SK-N-MC (cell line): ENCODE measurements at regions not wholly inside any gene's neighbourhood (a gene's known extent, or its start where the extent isn't known, plus 50 kb on each side); places are given as distances from the start of the nearest gene placed in this dataset.

Experiments
- EZH2 ChIP-seq: fragments of 200-600 bp; sonication (generic); IDR thresholded peaks from one replicate; pipeline ENCODE4 v1.6.1; 2017; ENCODE audit warnings: antibody characterized with exemption
- POLR2AphosphoS5 ChIP-seq: IDR thresholded peaks from 2 replicates; pipeline ENCODE4 v1.6.1; 2012; ENCODE audit warnings: mild to moderate bottlenecking, low read depth, low read length, borderline replicate concordance

DNA sequence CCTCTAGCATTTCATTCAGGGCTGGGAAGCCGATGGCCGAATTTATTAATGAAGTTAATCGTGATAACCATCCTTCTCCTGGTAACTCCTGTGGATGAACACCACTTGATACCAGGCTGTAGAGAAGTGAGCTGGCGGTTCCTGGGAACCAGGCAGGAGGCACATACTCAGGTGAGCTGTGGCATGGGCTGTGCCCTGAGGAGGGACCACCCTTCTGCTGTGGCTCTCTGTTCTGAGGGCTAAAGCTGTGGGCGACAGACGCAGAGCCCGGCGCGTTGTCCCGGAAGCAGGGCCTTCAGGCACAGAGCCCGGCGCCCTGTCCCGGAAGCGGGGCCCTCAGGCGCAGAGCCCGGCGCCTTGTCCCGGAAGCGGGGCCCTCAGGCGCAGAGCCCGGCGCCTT, 462.3 kb upstream of the SALL3 start:
- TF ChIP-seq EZH2 (no peak), POLR2AphosphoS5 (no peak)
